Ishikawa (cell line): ENCODE measurements at regions not wholly inside any gene's neighbourhood (a gene's known extent, or its start where the extent isn't known, plus 50 kb on each side); places are given as distances from the start of the nearest gene placed in this dataset.

Source experiments
- MAX ChIP-seq: IDR thresholded peaks from 2 replicates; pipeline ENCODE4 v1.6.1; 2012
- TAF1 ChIP-seq: IDR thresholded peaks from 2 replicates; pipeline ENCODE4 v1.6.1; 2012; ENCODE audit warnings: low read depth, mild to moderate bottlenecking
- TCF12 ChIP-seq: IDR thresholded peaks from 2 replicates; pipeline ENCODE4 v1.6.1; 2012; ENCODE audit warnings: low read depth
- ZBTB7A ChIP-seq: IDR thresholded peaks from 2 replicates; pipeline ENCODE4 v1.6.1; 2012; ENCODE audit warnings: low read depth
- TF ChIP-seq, protein P1 (sequence below): IDR thresholded peaks from 2 replicates; pipeline ENCODE4 v1.6.1; 2012; ENCODE audit warnings: low read depth, mild to moderate bottlenecking
- TF ChIP-seq, protein P2 (sequence below): IDR thresholded peaks from 2 replicates; pipeline ENCODE4 v1.6.1; 2012

DNA sequence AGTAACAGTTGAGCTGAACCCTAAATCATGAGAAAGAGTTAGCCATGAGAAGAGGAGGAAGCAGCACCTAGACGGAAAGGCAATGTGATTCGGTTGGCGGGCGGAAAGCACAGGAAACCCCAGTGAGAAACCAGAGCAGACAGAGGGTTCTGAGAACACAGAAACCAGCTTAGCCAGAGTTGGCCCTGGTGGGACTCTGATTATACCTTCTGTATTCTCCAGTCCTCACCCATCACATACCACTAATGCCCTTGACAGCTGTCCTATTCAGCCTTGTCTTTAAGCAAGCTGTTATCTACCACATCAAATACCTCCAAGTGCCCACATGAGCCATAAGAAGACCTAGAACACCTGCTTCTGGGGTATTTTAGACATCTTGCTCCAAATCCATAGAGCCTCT lies 58.9 kb upstream of the LRRC1 start:
- TF ChIP-seq, protein P1, sequence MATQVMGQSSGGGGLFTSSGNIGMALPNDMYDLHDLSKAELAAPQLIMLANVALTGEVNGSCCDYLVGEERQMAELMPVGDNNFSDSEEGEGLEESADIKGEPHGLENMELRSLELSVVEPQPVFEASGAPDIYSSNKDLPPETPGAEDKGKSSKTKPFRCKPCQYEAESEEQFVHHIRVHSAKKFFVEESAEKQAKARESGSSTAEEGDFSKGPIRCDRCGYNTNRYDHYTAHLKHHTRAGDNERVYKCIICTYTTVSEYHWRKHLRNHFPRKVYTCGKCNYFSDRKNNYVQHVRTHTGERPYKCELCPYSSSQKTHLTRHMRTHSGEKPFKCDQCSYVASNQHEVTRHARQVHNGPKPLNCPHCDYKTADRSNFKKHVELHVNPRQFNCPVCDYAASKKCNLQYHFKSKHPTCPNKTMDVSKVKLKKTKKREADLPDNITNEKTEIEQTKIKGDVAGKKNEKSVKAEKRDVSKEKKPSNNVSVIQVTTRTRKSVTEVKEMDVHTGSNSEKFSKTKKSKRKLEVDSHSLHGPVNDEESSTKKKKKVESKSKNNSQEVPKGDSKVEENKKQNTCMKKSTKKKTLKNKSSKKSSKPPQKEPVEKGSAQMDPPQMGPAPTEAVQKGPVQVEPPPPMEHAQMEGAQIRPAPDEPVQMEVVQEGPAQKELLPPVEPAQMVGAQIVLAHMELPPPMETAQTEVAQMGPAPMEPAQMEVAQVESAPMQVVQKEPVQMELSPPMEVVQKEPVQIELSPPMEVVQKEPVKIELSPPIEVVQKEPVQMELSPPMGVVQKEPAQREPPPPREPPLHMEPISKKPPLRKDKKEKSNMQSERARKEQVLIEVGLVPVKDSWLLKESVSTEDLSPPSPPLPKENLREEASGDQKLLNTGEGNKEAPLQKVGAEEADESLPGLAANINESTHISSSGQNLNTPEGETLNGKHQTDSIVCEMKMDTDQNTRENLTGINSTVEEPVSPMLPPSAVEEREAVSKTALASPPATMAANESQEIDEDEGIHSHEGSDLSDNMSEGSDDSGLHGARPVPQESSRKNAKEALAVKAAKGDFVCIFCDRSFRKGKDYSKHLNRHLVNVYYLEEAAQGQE = no peak
- no peak for TF ChIP-seq TAF1
- TF ChIP-seq TCF12 = no peak
- no peak for TF ChIP-seq MAX
- no peak for TF ChIP-seq ZBTB7A
- TF ChIP-seq, protein P2, sequence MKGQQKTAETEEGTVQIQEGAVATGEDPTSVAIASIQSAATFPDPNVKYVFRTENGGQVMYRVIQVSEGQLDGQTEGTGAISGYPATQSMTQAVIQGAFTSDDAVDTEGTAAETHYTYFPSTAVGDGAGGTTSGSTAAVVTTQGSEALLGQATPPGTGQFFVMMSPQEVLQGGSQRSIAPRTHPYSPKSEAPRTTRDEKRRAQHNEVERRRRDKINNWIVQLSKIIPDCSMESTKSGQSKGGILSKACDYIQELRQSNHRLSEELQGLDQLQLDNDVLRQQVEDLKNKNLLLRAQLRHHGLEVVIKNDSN = no peak
